ENCODE measurements at regions not wholly inside any gene's neighbourhood (a gene's known extent, or its start where the extent isn't known, plus 50 kb on each side); places are given as distances from the start of the nearest gene placed in this dataset.

GRCh38 chr6:80938131-80938530, 814.4 kb downstream of the TENT5A start:
- intact Hi-C loops (cut with DNase I), result no loop called here
- whole genome bisulfite sequencing, result 84% methylated on average over 1 of the region's 1 CpG

GRCh38 chr6:80932359-80932758, 820.1 kb downstream of the TENT5A start:
- TF ChIP-seq CTCF (IDR thresholded peaks at IDR 0.05), result no peak
- TF ChIP-seq EP300 (IDR thresholded peaks at IDR 0.05), result no peak
- TF ChIP-seq POLR2A (IDR thresholded peaks at IDR 0.05; ENCODE audit: low read depth), result no peak
- TF ChIP-seq POLR2AphosphoS5 (IDR thresholded peaks at IDR 0.05), result no peak
- Histone ChIP-seq H3K36me3 (no peaks in the 10 kb centered on the region), H3K27ac (replicated peaks in 1 of 4) (no peak overlapping the region), H3K4me1 (no peaks in the 10 kb centered on the region), H3K9me3 (peaks cover 0 to 26% (median 8%) of the 10 kb centered on the region in 4 donors), H3K27me3 (no peaks in the 10 kb centered on the region), H3K4me3 (no peak overlapping the region)
- no peak for DNase-seq (ENCODE audit: extremely low spot score)
- intact Hi-C loops (cut with DNase I), result no loop called here

More at GRCh38 chr6:80938131-80938530, 814.4 kb downstream of the TENT5A start:
- no peaks in the 10 kb centered on the region for H3K27me3 ChIP-seq
- DNase-seq (ENCODE audit: extremely low spot score), result no peak
- no peaks in the 10 kb centered on the region for H3K36me3 ChIP-seq
- TF ChIP-seq POLR2AphosphoS5 (IDR thresholded peaks at IDR 0.05) (no peak), POLR2A (IDR thresholded peaks at IDR 0.05; ENCODE audit: low read depth) (no peak), CTCF (IDR thresholded peaks at IDR 0.05) (no peak), EP300 (IDR thresholded peaks at IDR 0.05) (no peak)
- H3K4me1 ChIP-seq, result peaks cover 0 to 13% (median 8%) of the 10 kb centered on the region in 4 donors
- no peak overlapping the region for H3K4me3 ChIP-seq
- no peak overlapping the region for H3K27ac ChIP-seq (replicated peaks in 1 of 4)
- H3K9me3 ChIP-seq, result peaks cover 0 to 29% (median 8%) of the 10 kb centered on the region in 4 donors

- no peak overlapping the region for H3K27ac ChIP-seq (replicated peaks in 1 of 4)
- H3K36me3 ChIP-seq, result no peaks in the 10 kb centered on the region
- TF ChIP-seq POLR2A (IDR thresholded peaks at IDR 0.05; ENCODE audit: low read depth) (no peak), POLR2AphosphoS5 (IDR thresholded peaks at IDR 0.05) (no peak), EP300 (IDR thresholded peaks at IDR 0.05) (no peak), CTCF (IDR thresholded peaks at IDR 0.05) (no peak)
- peaks cover 0 to 17% (median 6%) of the 10 kb centered on the region in 4 donors for H3K9me3 ChIP-seq
- H3K27me3 ChIP-seq, result no peaks in the 10 kb centered on the region
- DNase-seq (ENCODE audit: extremely low spot score), result no peak
- no peak overlapping the region for H3K4me3 ChIP-seq
- no peaks in the 10 kb centered on the region for H3K4me1 ChIP-seq
- intact Hi-C loops (cut with DNase I), result no loop called here
These were observed 822.1 kb downstream of the TENT5A start for GRCh38 chr6:80930376-80930775.

- no peaks in the 10 kb centered on the region for H3K36me3 ChIP-seq
- no peaks in the 10 kb centered on the region for H3K4me1 ChIP-seq
- TF ChIP-seq CTCF (IDR thresholded peaks at IDR 0.05), result no peak
- no peak for TF ChIP-seq POLR2A (IDR thresholded peaks at IDR 0.05; ENCODE audit: low read depth)
- no peak for TF ChIP-seq EP300 (IDR thresholded peaks at IDR 0.05)
- no peak for TF ChIP-seq POLR2AphosphoS5 (IDR thresholded peaks at IDR 0.05)
- 73% methylated on average over 2 of the region's 2 CpGs for WGBS
- H3K27ac ChIP-seq (replicated peaks in 1 of 4), result no peak overlapping the region
- no peaks in the 10 kb centered on the region for H3K9me3 ChIP-seq
- H3K27me3 ChIP-seq, result no peaks in the 10 kb centered on the region
- intact Hi-C loops (cut with DNase I), result no loop called here
- DNase-seq (ENCODE audit: extremely low spot score), result no peak
- no peak overlapping the region for H3K4me3 ChIP-seq
These were observed 817.3 kb downstream of the BCKDHB start for GRCh38 chr6:80923816-80924215.

- Histone ChIP-seq H3K27me3 (no peaks in the 10 kb centered on the region), H3K36me3 (no peaks in the 10 kb centered on the region), H3K27ac (replicated peaks in 1 of 4) (no peak overlapping the region), H3K4me3 (no peak overlapping the region), H3K4me1 (no peaks in the 10 kb centered on the region), H3K9me3 (no peaks in the 10 kb centered on the region)
- TF ChIP-seq CTCF (IDR thresholded peaks at IDR 0.05) (no peak), EP300 (IDR thresholded peaks at IDR 0.05) (no peak), POLR2AphosphoS5 (IDR thresholded peaks at IDR 0.05) (no peak), POLR2A (IDR thresholded peaks at IDR 0.05; ENCODE audit: low read depth) (no peak)
- WGBS, result 74% methylated on average over 1 of the region's 1 CpG
- intact Hi-C loops (cut with DNase I), result no loop called here
- no peak for DNase-seq (ENCODE audit: extremely low spot score)
These were observed 816.5 kb downstream of the BCKDHB start for GRCh38 chr6:80922916-80923455.

All from esophagus muscularis mucosa (tissue), 4 donors.